GM18499 (cell line): ENCODE measurements at regions not wholly inside any gene's neighbourhood (a gene's known extent, or its start where the extent isn't known, plus 50 kb on each side); places are given as distances from the start of the nearest gene placed in this dataset.
"Not testable (repeated sequence)": the region's sequence is repeated elsewhere in the genome, so short reads cannot be mapped to it uniquely, and the experiment has no call there.

Experiments used
- ATAC-seq: cut with Tn5 transposase; IDR thresholded peaks from one replicate; pipeline ENCODE4 v1.9.1; 2021; ENCODE audit warnings: moderate number of reproducible peaks; ENCODE audit not compliant: insufficient read depth, unreplicated experiment

- ATAC-seq = no peak
These were observed 135.3 kb downstream of the ZNF467 start for GRCh38 chr7:149637911-149638565.

GRCh38 chr7:149635561-149636329 is 137.6 kb downstream of the ZNF467 start:
- ATAC-seq = no peak

- ATAC-seq = no peak
These were observed 136.7 kb upstream of the ZNF746 start for GRCh38 chr7:149633976-149634945.

GRCh38 chr7:149628361-149629149 is 130.9 kb upstream of the ZNF746 start:
- ATAC-seq = not testable (repeated sequence)

GRCh38 chr7:149627911-149628310 is 130.3 kb upstream of the ZNF746 start:
- no peak for ATAC-seq

GRCh38 chr7:149626972-149627371 is 129.4 kb upstream of the ZNF746 start:
- no peak for ATAC-seq

- no peak for ATAC-seq
These were observed 128.4 kb upstream of the ZNF746 start for GRCh38 chr7:149625947-149626392.

GRCh38 chr7:149625340-149625946 is 127.8 kb upstream of the ZNF746 start:
- ATAC-seq = no peak

GRCh38 chr7:149624419-149625339 is 127.1 kb upstream of the ZNF746 start:
- peak; percentile 53 for ATAC-seq

- ATAC-seq = no peak
These were observed 126.4 kb upstream of the ZNF746 start for GRCh38 chr7:149624006-149624405.

GRCh38 chr7:149623262-149623997 is 125.8 kb upstream of the ZNF746 start:
- not testable (repeated sequence) for ATAC-seq

- ATAC-seq = no peak
These were observed 125.0 kb upstream of the ZNF746 start for GRCh38 chr7:149622444-149623210.

- no peak for ATAC-seq
These were observed 124.2 kb upstream of the ZNF746 start for GRCh38 chr7:149621776-149622175.

GRCh38 chr7:149620961-149621360 is 123.4 kb upstream of the ZNF746 start:
- ATAC-seq = peak; percentile 50

GRCh38 chr7:149616898-149617297 is 119.3 kb upstream of the ZNF746 start:
- no peak for ATAC-seq

- ATAC-seq = no peak
These were observed 118.2 kb upstream of the ZNF746 start for GRCh38 chr7:149615690-149616270.
